ENCODE measurements at regions not wholly inside any gene's neighbourhood (a gene's known extent, or its start where the extent isn't known, plus 50 kb on each side); places are given as distances from the start of the nearest gene placed in this dataset.
"Not testable (repeated sequence)": the region's sequence is repeated elsewhere in the genome, so short reads cannot be mapped to it uniquely, and the experiment has no call there.

DNA sequence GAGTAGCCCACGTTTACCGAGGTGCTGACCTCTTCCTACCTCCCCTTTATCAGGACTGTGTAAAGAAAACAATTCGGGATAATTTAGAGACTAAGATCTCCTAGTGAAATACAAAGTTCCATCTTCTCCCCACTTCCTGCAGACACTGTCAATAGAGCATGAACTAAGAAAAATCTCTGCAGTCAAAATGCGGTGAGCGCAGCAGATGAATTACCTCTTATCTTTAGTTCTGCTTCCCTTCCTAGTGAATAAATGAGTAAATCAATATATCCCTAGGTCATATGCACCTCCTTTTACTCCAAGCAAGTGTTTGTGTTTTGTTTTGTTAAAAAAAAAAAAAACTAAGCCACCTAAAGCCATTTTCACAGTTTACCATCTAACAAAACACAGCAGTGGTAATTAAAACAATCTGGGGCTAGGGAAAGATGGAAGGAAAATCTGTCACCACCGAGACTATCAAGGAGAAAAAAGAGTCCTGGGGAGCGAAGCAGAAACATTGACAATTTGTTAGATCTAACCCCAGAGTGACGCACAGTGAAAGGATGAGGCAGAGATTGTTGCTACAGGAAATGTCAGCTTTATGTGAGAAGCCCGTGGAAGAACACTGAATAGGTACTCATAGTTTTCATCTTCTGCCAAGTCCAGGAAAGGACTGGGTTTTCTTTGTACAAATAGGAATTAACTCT is 159.4 kb upstream of the SPTLC3 start:
- Histone ChIP-seq H3K9me3 (ENCODE audit: control insufficient read depth in 2 of 2, low read length in 2 of 2) (no peaks in the 10 kb centered on the region), H3K27ac (ENCODE audit: low read length) (no peak overlapping the region), H3K4me1 (ENCODE audit: control insufficient read depth, insufficient read depth, low read length) (no peaks in the 10 kb centered on the region), H3K36me3 (ENCODE audit: control insufficient read depth in 2 of 2, insufficient read depth in 2 of 2, low read length in 2 of 2) (no peaks in the 10 kb centered on the region), H3K27me3 (ENCODE audit: control insufficient read depth in 1 of 2, insufficient read depth in 2 of 2, low read length in 2 of 2) (no peaks in the 10 kb centered on the region), H3K9ac (ENCODE audit: low read length in 2 of 2) (no peak overlapping the region), H3K4me3 (ENCODE audit: low read length in 2 of 2) (no peak overlapping the region)

DNA sequence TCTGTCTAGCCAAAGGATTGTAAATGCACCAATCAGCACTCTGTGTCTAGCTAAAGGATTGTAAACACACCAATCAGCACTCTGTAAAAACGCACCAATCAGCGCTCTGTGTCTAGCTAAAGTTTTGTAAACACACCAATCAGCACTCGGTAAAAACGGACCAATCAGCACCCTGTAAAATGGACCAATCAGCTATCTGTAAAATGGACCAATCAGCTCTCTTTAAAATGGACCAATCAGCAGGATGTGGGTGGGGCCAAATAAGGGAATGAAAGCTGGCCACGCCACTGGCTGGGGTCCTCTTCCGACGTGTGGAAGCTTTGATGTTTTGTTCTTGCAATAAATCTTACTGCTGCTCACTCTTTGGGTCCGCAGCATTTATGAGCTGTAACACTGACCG is 151.1 kb upstream of the SPTLC3 start:
- H3K9ac ChIP-seq (ENCODE audit: low read length in 2 of 2); H3K4me3 ChIP-seq (ENCODE audit: low read length in 2 of 2); H3K27me3 ChIP-seq (ENCODE audit: control insufficient read depth in 1 of 2, insufficient read depth in 2 of 2, low read length in 2 of 2); H3K36me3 ChIP-seq (ENCODE audit: control insufficient read depth in 2 of 2, insufficient read depth in 2 of 2, low read length in 2 of 2); H3K4me1 ChIP-seq (ENCODE audit: control insufficient read depth, insufficient read depth, low read length); H3K27ac ChIP-seq (ENCODE audit: low read length); H3K9me3 ChIP-seq (ENCODE audit: control insufficient read depth in 2 of 2, low read length in 2 of 2): not testable (repeated sequence)

DNA sequence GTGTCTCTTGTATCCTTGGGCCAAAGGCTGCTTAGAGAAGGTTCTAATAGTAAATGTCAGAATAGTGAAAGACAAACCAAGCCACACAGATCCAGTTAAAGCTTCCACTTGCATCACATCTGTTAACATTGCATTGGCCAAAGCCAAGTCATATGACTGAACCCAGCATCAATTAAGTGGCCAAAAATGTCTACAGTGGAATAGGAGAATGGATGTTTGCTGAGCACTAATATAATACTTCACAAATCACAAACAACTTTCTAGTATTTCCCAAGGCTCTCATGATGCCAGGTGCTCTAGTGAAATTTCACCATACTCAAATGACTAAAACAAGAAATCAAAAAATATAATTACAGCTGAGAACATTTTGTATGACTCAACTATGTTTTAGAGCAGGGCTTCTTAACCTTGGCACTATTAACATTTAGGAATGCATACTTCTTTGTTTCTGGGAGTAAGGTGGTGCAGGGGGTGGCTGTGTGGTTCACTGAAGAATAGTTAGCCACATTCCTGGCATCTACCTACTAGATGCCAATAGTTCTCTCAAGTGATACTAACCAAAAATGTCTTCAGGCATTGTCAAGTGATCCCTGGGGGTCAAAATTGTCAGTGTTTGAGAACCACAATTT is 148.0 kb upstream of the SPTLC3 start:
- Histone ChIP-seq H3K9me3 (ENCODE audit: control insufficient read depth in 2 of 2, low read length in 2 of 2) (no peaks in the 10 kb centered on the region), H3K27me3 (ENCODE audit: control insufficient read depth in 1 of 2, insufficient read depth in 2 of 2, low read length in 2 of 2) (no peaks in the 10 kb centered on the region), H3K27ac (ENCODE audit: low read length) (no peak overlapping the region), H3K36me3 (ENCODE audit: control insufficient read depth in 2 of 2, insufficient read depth in 2 of 2, low read length in 2 of 2) (no peaks in the 10 kb centered on the region), H3K4me3 (ENCODE audit: low read length in 2 of 2) (no peak overlapping the region), H3K9ac (ENCODE audit: low read length in 2 of 2) (no peak overlapping the region), H3K4me1 (ENCODE audit: control insufficient read depth, insufficient read depth, low read length) (no peaks in the 10 kb centered on the region)

DNA sequence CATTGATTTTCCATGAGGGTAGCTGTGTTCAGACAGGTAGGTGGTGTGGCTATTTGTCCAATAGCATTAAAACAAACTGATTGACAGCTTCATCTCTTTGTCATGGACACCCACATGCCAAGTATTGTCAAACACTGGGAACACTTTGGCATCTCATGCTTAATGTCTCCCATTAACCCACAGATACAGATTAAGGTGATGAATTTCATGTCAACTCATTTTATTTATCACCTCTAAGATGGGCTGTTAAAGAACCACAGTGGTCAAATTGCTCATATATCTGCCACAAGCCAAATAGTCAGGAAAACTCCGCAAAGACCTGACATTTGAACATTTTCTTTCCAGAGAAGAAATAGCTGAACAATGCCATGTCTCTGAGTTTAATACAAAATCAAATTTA is 139.1 kb upstream of the SPTLC3 start:
- Histone ChIP-seq H3K4me1 (ENCODE audit: control insufficient read depth, insufficient read depth, low read length) (no peaks in the 10 kb centered on the region), H3K27ac (ENCODE audit: low read length) (no peak overlapping the region), H3K36me3 (ENCODE audit: control insufficient read depth in 2 of 2, insufficient read depth in 2 of 2, low read length in 2 of 2) (no peaks in the 10 kb centered on the region), H3K9me3 (ENCODE audit: control insufficient read depth in 2 of 2, low read length in 2 of 2) (no peaks in the 10 kb centered on the region), H3K27me3 (ENCODE audit: control insufficient read depth in 1 of 2, insufficient read depth in 2 of 2, low read length in 2 of 2) (no peaks in the 10 kb centered on the region), H3K4me3 (ENCODE audit: low read length in 2 of 2) (no peak overlapping the region), H3K9ac (ENCODE audit: low read length in 2 of 2) (no peak overlapping the region)

DNA sequence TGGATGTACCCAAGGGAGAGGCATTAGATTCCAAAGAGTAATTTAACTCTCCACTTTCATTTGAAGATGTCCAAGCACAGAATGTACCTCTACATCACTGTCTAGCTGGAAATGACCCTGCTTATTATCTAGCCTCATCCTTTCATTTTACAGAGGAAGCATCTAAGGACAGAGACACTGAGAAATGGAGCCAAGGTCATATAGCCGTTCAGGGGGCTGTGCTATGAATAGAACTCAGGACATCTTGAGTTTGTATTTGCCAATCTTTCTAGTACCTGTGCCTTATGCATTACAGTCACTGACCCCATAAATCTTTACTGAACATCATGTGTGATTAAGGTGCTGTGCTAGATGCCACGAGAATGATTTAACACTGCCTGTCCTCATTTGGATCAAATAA is 138.2 kb upstream of the SPTLC3 start:
- no peak overlapping the region for H3K4me3 ChIP-seq (ENCODE audit: low read length in 2 of 2)
- no peaks in the 10 kb centered on the region for H3K27me3 ChIP-seq (ENCODE audit: control insufficient read depth in 1 of 2, insufficient read depth in 2 of 2, low read length in 2 of 2)
- H3K9ac ChIP-seq (ENCODE audit: low read length in 2 of 2): no peak overlapping the region
- no peaks in the 10 kb centered on the region for H3K9me3 ChIP-seq (ENCODE audit: control insufficient read depth in 2 of 2, low read length in 2 of 2)
- no peaks in the 10 kb centered on the region for H3K36me3 ChIP-seq (ENCODE audit: control insufficient read depth in 2 of 2, insufficient read depth in 2 of 2, low read length in 2 of 2)
- no peak overlapping the region for H3K27ac ChIP-seq (ENCODE audit: low read length)
- peaks cover 2% of the 10 kb centered on the region for H3K4me1 ChIP-seq (ENCODE audit: control insufficient read depth, insufficient read depth, low read length)

DNA sequence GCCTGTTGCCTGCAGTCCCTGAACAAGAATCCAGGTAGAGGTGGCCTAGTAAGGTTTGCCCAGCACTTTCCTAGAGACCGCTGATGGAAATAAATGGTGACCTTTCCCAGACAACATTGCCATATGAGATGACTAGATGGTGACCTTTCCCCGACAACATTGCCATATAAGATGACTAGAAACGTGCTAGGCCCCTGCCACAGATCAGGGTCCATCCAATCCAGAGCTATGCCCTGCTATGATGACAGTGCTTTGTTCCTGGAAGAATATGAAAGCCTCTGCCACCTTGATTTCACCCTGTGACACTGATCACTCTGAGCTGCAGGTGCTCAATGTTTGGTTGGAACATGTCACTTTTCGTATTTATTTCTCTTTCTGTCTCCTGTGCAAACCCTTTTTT is 133.8 kb upstream of the SPTLC3 start:
- Histone ChIP-seq H3K9ac (ENCODE audit: low read length in 2 of 2) (no peak overlapping the region), H3K4me3 (ENCODE audit: low read length in 2 of 2) (no peak overlapping the region), H3K27me3 (ENCODE audit: control insufficient read depth in 1 of 2, insufficient read depth in 2 of 2, low read length in 2 of 2) (no peaks in the 10 kb centered on the region), H3K36me3 (ENCODE audit: control insufficient read depth in 2 of 2, insufficient read depth in 2 of 2, low read length in 2 of 2) (no peaks in the 10 kb centered on the region), H3K9me3 (ENCODE audit: control insufficient read depth in 2 of 2, low read length in 2 of 2) (peaks cover 0 to 3% of the 10 kb centered on the region in 2 donors), H3K4me1 (ENCODE audit: control insufficient read depth, insufficient read depth, low read length) (peaks cover 2% of the 10 kb centered on the region), H3K27ac (ENCODE audit: low read length) (no peak overlapping the region)

- H3K9ac ChIP-seq (ENCODE audit: low read length in 2 of 2): no peak overlapping the region
- no peak overlapping the region for H3K4me3 ChIP-seq (ENCODE audit: low read length in 2 of 2)
- peaks cover 0 to 3% of the 10 kb centered on the region in 2 donors for H3K9me3 ChIP-seq (ENCODE audit: control insufficient read depth in 2 of 2, low read length in 2 of 2)
- no peak overlapping the region for H3K27ac ChIP-seq (ENCODE audit: low read length)
- peaks cover 2% of the 10 kb centered on the region for H3K4me1 ChIP-seq (ENCODE audit: control insufficient read depth, insufficient read depth, low read length)
- no peaks in the 10 kb centered on the region for H3K27me3 ChIP-seq (ENCODE audit: control insufficient read depth in 1 of 2, insufficient read depth in 2 of 2, low read length in 2 of 2)
- no peaks in the 10 kb centered on the region for H3K36me3 ChIP-seq (ENCODE audit: control insufficient read depth in 2 of 2, insufficient read depth in 2 of 2, low read length in 2 of 2)
These were observed 133.3 kb upstream of the SPTLC3 start for GRCh38 chr20:12875510-12875909.

DNA sequence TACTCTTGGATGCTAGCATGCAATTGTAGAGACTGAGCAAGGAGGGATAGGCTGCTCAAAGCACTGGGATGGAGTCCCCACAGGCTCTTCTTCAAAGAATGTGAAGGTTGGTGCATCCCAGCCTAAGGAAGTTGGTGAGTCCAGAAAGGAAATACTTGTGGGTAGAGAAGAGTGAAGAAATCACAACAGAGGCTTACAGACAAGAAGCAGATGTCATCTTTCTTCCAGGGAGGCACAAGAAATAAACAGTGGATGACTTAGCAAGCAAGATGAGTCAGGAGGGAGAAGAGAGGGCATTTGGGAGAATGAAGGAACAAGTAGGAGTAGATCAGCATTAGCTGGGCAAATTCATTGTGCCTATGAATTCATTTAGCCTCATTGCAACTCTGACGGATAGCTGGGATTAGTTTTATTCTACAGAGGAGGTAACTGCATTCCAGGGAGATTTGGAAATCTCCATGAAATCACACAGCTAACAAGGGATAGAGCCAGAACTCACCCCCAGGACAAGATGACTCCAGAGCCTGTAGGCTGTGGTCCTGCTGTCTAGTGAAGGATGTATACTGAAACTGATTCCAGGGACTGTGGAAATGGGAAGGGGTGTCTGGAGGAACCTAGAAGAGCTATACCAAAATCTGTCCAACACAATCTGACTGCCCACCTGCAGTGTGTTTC is 125.8 kb upstream of the SPTLC3 start:
- no peak overlapping the region for H3K4me3 ChIP-seq (ENCODE audit: low read length in 2 of 2)
- H3K27ac ChIP-seq (ENCODE audit: low read length): no peak overlapping the region
- peaks cover 0 to 3% of the 10 kb centered on the region in 2 donors for H3K9me3 ChIP-seq (ENCODE audit: control insufficient read depth in 2 of 2, low read length in 2 of 2)
- no peak overlapping the region for H3K9ac ChIP-seq (ENCODE audit: low read length in 2 of 2)
- no peaks in the 10 kb centered on the region for H3K27me3 ChIP-seq (ENCODE audit: control insufficient read depth in 1 of 2, insufficient read depth in 2 of 2, low read length in 2 of 2)
- H3K36me3 ChIP-seq (ENCODE audit: control insufficient read depth in 2 of 2, insufficient read depth in 2 of 2, low read length in 2 of 2): no peaks in the 10 kb centered on the region
- H3K4me1 ChIP-seq (ENCODE audit: control insufficient read depth, insufficient read depth, low read length): no peaks in the 10 kb centered on the region

DNA sequence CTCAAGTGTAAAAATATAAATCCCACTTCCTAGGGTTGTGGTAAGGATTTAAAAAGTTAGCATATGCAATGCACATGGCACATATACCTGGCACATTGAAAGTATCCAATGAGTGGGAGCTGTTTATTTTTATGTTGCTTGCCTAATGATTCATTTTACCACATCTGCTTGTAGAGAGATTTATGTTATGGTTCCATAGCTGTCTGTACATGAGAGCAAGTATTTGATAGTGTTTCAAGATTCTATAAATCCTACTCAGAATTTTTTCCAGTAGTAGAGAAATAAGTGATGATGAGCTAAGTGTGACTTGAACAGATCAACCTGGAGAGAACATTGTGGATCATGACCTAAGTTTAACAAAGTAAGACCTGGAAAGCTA is 125.3 kb upstream of the SPTLC3 start:
- H3K9ac ChIP-seq (ENCODE audit: low read length in 2 of 2): no peak overlapping the region
- H3K27me3 ChIP-seq (ENCODE audit: control insufficient read depth in 1 of 2, insufficient read depth in 2 of 2, low read length in 2 of 2): no peaks in the 10 kb centered on the region
- H3K4me1 ChIP-seq (ENCODE audit: control insufficient read depth, insufficient read depth, low read length): no peaks in the 10 kb centered on the region
- no peak overlapping the region for H3K27ac ChIP-seq (ENCODE audit: low read length)
- no peak overlapping the region for H3K4me3 ChIP-seq (ENCODE audit: low read length in 2 of 2)
- H3K36me3 ChIP-seq (ENCODE audit: control insufficient read depth in 2 of 2, insufficient read depth in 2 of 2, low read length in 2 of 2): no peaks in the 10 kb centered on the region
- peaks cover 0 to 2% of the 10 kb centered on the region in 2 donors for H3K9me3 ChIP-seq (ENCODE audit: control insufficient read depth in 2 of 2, low read length in 2 of 2)

DNA sequence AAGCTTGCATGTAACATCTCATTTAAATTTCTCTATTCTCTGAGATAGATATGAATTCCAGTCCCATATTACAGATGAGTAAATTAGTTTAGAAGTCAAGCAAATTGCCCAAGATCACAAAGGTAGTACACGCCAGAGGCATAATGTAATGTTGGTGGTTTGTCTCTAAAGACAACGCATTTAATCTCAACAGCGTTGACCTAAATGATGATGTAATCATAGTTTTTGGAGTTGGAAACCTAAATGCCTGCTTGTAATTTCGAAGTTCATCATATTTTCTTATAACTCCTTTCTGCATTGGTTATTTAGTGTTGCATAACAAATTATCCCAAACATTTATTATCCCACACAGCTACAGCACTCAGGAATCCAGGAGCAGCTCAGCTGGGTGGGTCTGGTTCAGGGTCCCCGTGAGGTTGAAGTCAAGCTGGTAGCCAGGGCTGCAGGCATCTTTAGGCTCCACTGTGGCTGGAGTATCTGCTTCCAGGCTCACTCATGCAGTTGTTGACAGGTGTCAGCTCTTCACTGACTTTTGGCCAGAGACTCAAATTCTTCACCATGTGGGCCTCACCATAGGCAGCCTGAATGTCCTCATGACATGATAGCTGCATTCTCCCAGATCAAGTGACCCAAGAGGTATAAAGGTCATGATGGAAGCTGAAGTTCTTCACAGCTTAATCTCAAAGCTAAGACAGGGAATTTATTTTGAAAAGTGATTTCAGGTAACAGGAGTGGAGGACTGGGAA is 122.0 kb upstream of the SPTLC3 start:
- Histone ChIP-seq H3K4me1 (ENCODE audit: control insufficient read depth, insufficient read depth, low read length) (no peaks in the 10 kb centered on the region), H3K9ac (ENCODE audit: low read length in 2 of 2) (no peak overlapping the region), H3K27ac (ENCODE audit: low read length) (no peak overlapping the region)

More for the DNA sequence above, 122.0 kb upstream of the SPTLC3 start:
- no peaks in the 10 kb centered on the region for H3K9me3 ChIP-seq (ENCODE audit: control insufficient read depth in 2 of 2, low read length in 2 of 2)
- H3K36me3 ChIP-seq (ENCODE audit: control insufficient read depth in 2 of 2, insufficient read depth in 2 of 2, low read length in 2 of 2): no peaks in the 10 kb centered on the region
- no peak overlapping the region for H3K4me3 ChIP-seq (ENCODE audit: low read length in 2 of 2)
- no peaks in the 10 kb centered on the region for H3K27me3 ChIP-seq (ENCODE audit: control insufficient read depth in 1 of 2, insufficient read depth in 2 of 2, low read length in 2 of 2)
